CD14-positive monocyte (primary cell): ENCODE measurements at regions not wholly inside any gene's neighbourhood (a gene's known extent, or its start where the extent isn't known, plus 50 kb on each side); places are given as distances from the start of the nearest gene placed in this dataset.

ENCODE experiments used
- DNase-seq, 3 donors: peaks; one replicate each; pipeline ENCODE4 v3.0.0-alpha.2; 2011 to 2022
- H2AFZ ChIP-seq: 2 replicates; pipeline ENCODE4 v1.6.0; 2012; ENCODE audit warnings: mild to moderate bottlenecking, low read depth, low read length, inconsistent platforms; ENCODE audit not compliant: insufficient read depth, poor library complexity, severe bottlenecking
- H3K27ac ChIP-seq, 2 donors: 1 replicate in 1 of 2; 2 replicates in 1 of 2; pipeline ENCODE4 v1.5.1; 2012 to 2013; ENCODE audit warnings: low read length in 2 of 2, control low read depth in 1 of 2, inconsistent platforms in 1 of 2, low read depth in 1 of 2, mild to moderate bottlenecking in 1 of 2
- H3K27me3 ChIP-seq, 2 donors: one replicate each; pipeline versions ENCODE4 v1.6.0 to v1.6.1; 2011 to 2013; ENCODE audit warnings: low read length in 2 of 2; ENCODE audit not compliant: control insufficient read depth in 2 of 2, insufficient read depth in 2 of 2
- H3K36me3 ChIP-seq, 2 donors: replicated peaks in 1 of 2; 1 replicate in 1 of 2; 2 replicates in 1 of 2; pipeline versions ENCODE4 v1.5.1 to v1.6.1; 2012 to 2013; ENCODE audit warnings: low read length in 2 of 2, control low read depth in 1 of 2, inconsistent platforms in 1 of 2, mild to moderate bottlenecking in 1 of 2; ENCODE audit not compliant: insufficient read depth in 2 of 2, control insufficient read depth in 1 of 2
- H3K4me1 ChIP-seq, 2 donors: 1 replicate in 1 of 2; 2 replicates in 1 of 2; pipeline versions ENCODE4 v1.5.1 to v1.6.1; 2012 to 2013; ENCODE audit warnings: low read length in 2 of 2, control low read depth in 1 of 2, inconsistent platforms in 1 of 2, mild to moderate bottlenecking in 1 of 2, moderate library complexity in 1 of 2; ENCODE audit not compliant: insufficient read depth in 2 of 2, control insufficient read depth in 1 of 2
- H3K4me2 ChIP-seq: replicated peaks from 2 replicates; pipeline ENCODE3; 2012; ENCODE audit warnings: low read length, moderate library complexity, mild to moderate bottlenecking; ENCODE audit not compliant: poor library complexity, severe bottlenecking; ENCODE audit errors: extremely low read depth
- H3K4me3 ChIP-seq, 3 experiments: fragments of 200-600 bp in 1 of 3; sonication (generic) in 1 of 3; replicated peaks in 1 of 3; 1 replicate in 2 of 3; 2 replicates in 1 of 3; pipeline ENCODE4 v1.5.1; 2011 to 2013; ENCODE audit warnings: low read length in 3 of 3, mild to moderate bottlenecking in 3 of 3, control low read depth in 2 of 3, low read depth in 2 of 3, inconsistent platforms in 1 of 3, moderate library complexity in 1 of 3
- H3K79me2 ChIP-seq: 2 replicates; pipeline ENCODE4 v1.6.0; 2012; ENCODE audit warnings: mild to moderate bottlenecking, control low read depth, inconsistent platforms, low read length, moderate library complexity; ENCODE audit not compliant: insufficient read depth
- H3K9ac ChIP-seq: 2 replicates; pipeline ENCODE4 v1.6.0; 2017; ENCODE audit warnings: low read length, mild to moderate bottlenecking; ENCODE audit not compliant: insufficient read depth, poor library complexity, severe bottlenecking
- H3K9me3 ChIP-seq, 2 donors: replicated peaks in 1 of 2; 1 replicate in 1 of 2; 2 replicates in 1 of 2; pipeline versions ENCODE4 v1.5.1 to v1.6.1; 2012 to 2013; ENCODE audit warnings: low read length in 2 of 2, control low read depth in 1 of 2; ENCODE audit not compliant: control insufficient read depth in 1 of 2, insufficient read depth in 1 of 2
- H4K20me1 ChIP-seq: 2 replicates; pipeline ENCODE4 v1.6.0; 2012; ENCODE audit warnings: mild to moderate bottlenecking, low read length, control low read depth, moderate library complexity; ENCODE audit not compliant: insufficient read depth
- H3K27ac Mint-ChIP-seq, 7 donors: one replicate each; pipeline ENCODE4 v1.8.0; 2020; ENCODE audit warnings: mild to moderate bottlenecking in 7 of 7, mixed read lengths in 7 of 7, moderate library complexity in 6 of 7, inconsistent platforms in 2 of 7
- H3K27me3 Mint-ChIP-seq, 3 donors: one replicate each; pipeline ENCODE4 v1.8.0; 2021 to 2022; ENCODE audit warnings: low read depth in 3 of 3, mild to moderate bottlenecking in 3 of 3, mixed read lengths in 3 of 3, moderate library complexity in 3 of 3, inconsistent platforms in 1 of 3
- H3K36me3 Mint-ChIP-seq, 2 donors: one replicate each; pipeline ENCODE4 v1.8.0; 2020; ENCODE audit warnings: mixed read lengths in 2 of 2, inconsistent platforms in 1 of 2, mild to moderate bottlenecking in 1 of 2
- H3K4me1 Mint-ChIP-seq: one replicate; pipeline ENCODE4 v1.8.0; 2020; ENCODE audit warnings: mild to moderate bottlenecking, mixed read lengths
- H3K4me3 Mint-ChIP-seq, 2 donors: one replicate each; pipeline ENCODE4 v1.8.0; 2020; ENCODE audit warnings: mild to moderate bottlenecking in 2 of 2, mixed read lengths in 2 of 2, moderate library complexity in 1 of 2
- H3K9me3 Mint-ChIP-seq, 7 donors: one replicate each; pipeline ENCODE4 v1.8.0; 2020 to 2022; ENCODE audit warnings: mixed read lengths in 7 of 7, mild to moderate bottlenecking in 6 of 7, moderate library complexity in 6 of 7, inconsistent platforms in 2 of 7
- WGBS: methylation state at CpG from one replicate; pipeline ENCODE4 v1.1.5; 2013; ENCODE audit warnings: missing lambda C conversion rate; ENCODE audit not compliant: insufficient coverage; 5-methylcytosine and 5-hydroxymethylcytosine counted together
- intact Hi-C, 2 donors: fragments of 100-400 bp; cut with micrococcal nuclease; formaldehyde crosslinking; loops; one replicate each; pipeline versions ENCODE4 v1.15.0 to v1.15.1; 2023
- TF ChIP-seq, protein P1 (sequence below): fragments of 200-600 bp; IDR thresholded peaks from one replicate; pipeline ENCODE4 v1.8.0; 2022; ENCODE audit warnings: antibody characterized with exemption, mild to moderate bottlenecking

DNA sequence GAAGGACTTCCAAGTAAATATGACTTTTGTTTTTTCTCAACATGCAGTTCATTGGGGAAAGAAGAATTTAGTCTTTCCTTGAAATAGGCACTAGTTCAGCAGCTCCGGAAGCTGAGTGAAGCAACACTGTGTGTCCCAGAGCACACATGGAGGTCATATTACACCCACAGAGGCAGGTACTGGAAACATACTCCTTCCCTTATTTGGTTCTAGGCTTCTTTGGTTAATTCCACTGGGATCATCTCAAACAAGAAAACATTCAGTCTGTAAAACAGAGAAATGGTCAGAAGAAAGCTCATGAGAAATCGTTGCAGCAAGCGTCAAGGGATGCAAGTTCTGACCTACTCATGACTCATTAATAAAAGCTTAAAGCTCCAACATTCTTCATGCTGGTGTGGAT lies 175.1 kb upstream of the PCSK5 start:
- H3K36me3 ChIP-seq, result no peaks in the 10 kb centered on the region
- no peak for DNase-seq
- H3K27ac ChIP-seq, result no peak overlapping the region
- H3K79me2 ChIP-seq, result no peaks in the 10 kb centered on the region
- H3K27me3 ChIP-seq, result no peaks in the 10 kb centered on the region
- H3K27ac Mint-ChIP-seq, result no peak overlapping the region
- no peak overlapping the region for H3K4me3 Mint-ChIP-seq
- H3K4me1 Mint-ChIP-seq, result no peaks in the 10 kb centered on the region
- TF ChIP-seq, protein P1, sequence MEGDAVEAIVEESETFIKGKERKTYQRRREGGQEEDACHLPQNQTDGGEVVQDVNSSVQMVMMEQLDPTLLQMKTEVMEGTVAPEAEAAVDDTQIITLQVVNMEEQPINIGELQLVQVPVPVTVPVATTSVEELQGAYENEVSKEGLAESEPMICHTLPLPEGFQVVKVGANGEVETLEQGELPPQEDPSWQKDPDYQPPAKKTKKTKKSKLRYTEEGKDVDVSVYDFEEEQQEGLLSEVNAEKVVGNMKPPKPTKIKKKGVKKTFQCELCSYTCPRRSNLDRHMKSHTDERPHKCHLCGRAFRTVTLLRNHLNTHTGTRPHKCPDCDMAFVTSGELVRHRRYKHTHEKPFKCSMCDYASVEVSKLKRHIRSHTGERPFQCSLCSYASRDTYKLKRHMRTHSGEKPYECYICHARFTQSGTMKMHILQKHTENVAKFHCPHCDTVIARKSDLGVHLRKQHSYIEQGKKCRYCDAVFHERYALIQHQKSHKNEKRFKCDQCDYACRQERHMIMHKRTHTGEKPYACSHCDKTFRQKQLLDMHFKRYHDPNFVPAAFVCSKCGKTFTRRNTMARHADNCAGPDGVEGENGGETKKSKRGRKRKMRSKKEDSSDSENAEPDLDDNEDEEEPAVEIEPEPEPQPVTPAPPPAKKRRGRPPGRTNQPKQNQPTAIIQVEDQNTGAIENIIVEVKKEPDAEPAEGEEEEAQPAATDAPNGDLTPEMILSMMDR, result no peak
- intact Hi-C loops, result no loop called here
- H3K4me3 ChIP-seq, result no peak overlapping the region
- no peaks in the 10 kb centered on the region for H4K20me1 ChIP-seq
- peaks cover 0 to 2% (median 1%) of the 10 kb centered on the region in 3 donors for H3K27me3 Mint-ChIP-seq
- no peaks in the 10 kb centered on the region for H3K4me1 ChIP-seq
- peaks cover 0 to 6% (median 0%) of the 10 kb centered on the region in 7 donors for H3K9me3 Mint-ChIP-seq
- H3K36me3 Mint-ChIP-seq, result no peaks in the 10 kb centered on the region
- no peak overlapping the region for H2AFZ ChIP-seq
- H3K9ac ChIP-seq, result no peak overlapping the region
- no peaks in the 10 kb centered on the region for H3K9me3 ChIP-seq
- WGBS, result 89% methylated on average over 1 of the region's 3 CpGs
- H3K4me2 ChIP-seq, result no peak overlapping the region

DNA sequence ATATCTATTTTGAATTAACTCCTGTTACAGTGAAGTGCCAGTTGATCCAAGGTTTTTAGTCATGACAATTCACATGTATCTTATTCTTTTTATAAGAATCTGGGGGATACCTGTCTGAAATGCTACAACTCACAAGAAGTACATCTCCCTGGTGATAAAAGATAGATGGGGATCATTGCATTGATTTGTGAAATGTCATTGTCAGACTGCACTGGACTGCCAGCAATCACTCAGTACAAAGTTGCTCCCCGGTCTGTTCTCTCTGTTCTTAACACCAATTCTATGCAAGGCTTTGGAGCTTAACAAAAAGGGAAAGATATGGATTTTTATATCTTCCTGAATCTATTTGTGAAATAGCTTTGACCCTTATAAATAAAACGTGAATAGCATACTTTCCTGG lies 171.8 kb upstream of the PCSK5 start:
- intact Hi-C loops, result no loop called here
- Mint-ChIP-seq H3K9me3 (peaks cover 0 to 3% (median 0%) of the 10 kb centered on the region in 7 donors), H3K4me1 (no peaks in the 10 kb centered on the region), H3K4me3 (no peak overlapping the region), H3K36me3 (no peaks in the 10 kb centered on the region), H3K27ac (no peak overlapping the region), H3K27me3 (peaks cover 0 to 2% (median 1%) of the 10 kb centered on the region in 3 donors)
- Histone ChIP-seq H3K36me3 (no peaks in the 10 kb centered on the region), H3K9ac (no peak overlapping the region), H3K27ac (no peak overlapping the region), H4K20me1 (no peaks in the 10 kb centered on the region), H3K79me2 (no peaks in the 10 kb centered on the region), H3K4me3 (no peak overlapping the region), H3K27me3 (no peaks in the 10 kb centered on the region), H3K4me1 (no peaks in the 10 kb centered on the region), H3K9me3 (no peaks in the 10 kb centered on the region), H2AFZ (no peak overlapping the region), H3K4me2 (no peak overlapping the region)
- DNase-seq, result no peak
- 100% methylated on average over 1 of the region's 2 CpGs for WGBS
- TF ChIP-seq, protein P1, result no peak
